Renal pelvis (tissue), 1 donor: ENCODE measurements at regions not wholly inside any gene's neighbourhood (a gene's known extent, or its start where the extent isn't known, plus 50 kb on each side); places are given as distances from the start of the nearest gene placed in this dataset.

Source experiments
- DNase-seq: peaks from one replicate; pipeline ENCODE4 v3.0.0-alpha.2; 2013

DNA sequence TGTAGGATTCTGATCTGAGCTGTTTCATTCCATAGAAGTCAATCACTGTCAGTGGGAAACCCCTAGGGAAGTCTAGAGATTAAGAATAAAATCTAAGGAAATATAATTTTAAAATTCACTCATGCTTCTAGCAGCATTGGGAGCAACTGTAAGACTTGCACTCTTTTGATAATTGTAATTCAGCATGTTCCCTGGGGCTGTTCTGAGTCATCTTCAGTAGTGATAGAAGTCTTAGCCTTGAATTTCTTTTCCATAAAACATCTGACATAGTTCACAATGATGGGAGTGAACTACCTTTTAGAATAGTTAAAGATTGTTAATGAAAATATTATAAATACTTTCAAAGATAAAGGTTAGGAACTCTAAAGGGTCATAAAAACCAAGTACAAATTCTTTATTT is 935.8 kb downstream of the DTWD2 start:
- no peak for DNase-seq

DNA sequence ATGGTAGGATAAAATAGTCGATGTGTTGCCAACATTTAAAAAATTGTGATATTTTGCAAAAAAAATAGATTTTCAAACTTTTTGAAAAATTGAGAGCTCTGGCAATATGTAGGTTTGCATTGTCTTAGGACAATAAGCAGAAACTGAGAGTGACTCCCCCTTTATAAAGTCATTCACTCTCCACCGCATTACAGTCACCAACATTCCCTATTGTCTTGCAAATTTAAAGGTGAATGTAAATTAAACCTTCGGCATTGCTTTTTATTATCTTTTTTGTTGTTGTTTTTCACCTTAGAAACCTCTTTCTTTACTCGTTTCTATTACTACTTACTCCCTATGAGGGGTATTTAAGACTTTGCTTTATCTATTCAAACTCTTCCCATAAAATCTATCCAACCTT is 944.2 kb downstream of the DTWD2 start:
- no peak for DNase-seq

- no peak for DNase-seq
Measured at GRCh38 chr5:118043531-118043930, 944.8 kb downstream of the DTWD2 start.

- DNase-seq: no peak
Measured at GRCh38 chr5:118042076-118042475, 946.3 kb downstream of the DTWD2 start.

- no peak for DNase-seq
Measured at GRCh38 chr5:118040496-118040895, 947.9 kb downstream of the DTWD2 start.

DNA sequence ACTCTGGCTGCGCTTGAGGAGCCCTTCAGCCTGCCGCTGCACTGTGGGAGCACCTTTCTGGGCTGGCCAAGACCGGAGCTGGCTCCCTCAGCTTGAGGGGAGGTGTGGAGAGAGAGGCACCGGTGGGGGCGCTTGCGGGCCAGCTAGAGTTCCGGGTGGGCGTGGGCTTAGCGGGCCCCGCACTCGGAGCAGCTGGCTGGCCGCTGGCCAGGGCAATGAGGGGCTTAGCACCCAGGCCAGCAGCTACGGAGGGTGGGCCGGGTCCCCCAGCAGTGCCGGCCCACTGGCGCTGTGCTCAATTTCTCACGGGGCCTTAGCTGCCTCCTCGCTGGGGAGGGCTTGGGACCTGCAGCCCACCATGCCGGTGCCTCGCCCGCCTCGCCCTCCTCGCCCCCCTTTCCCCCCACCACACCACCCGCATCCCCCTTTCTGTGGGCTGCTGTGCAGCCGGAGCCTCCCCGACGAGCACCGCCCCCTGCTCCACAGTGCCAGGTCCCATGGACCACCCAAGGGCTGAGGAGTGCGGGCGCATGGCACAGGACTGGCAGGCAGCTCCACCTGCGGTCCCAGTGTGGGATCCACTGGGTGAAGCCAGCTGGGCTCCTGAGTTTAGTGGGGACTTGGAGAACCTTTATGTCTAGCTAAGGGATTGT is 954.5 kb downstream of the DTWD2 start:
- no peak for DNase-seq

GRCh38 chr5:118029807-118030206 is 958.5 kb downstream of the DTWD2 start:
- DNase-seq: no peak

- no peak for DNase-seq
Measured at GRCh38 chr5:118022062-118022461, 966.3 kb downstream of the DTWD2 start.

DNA sequence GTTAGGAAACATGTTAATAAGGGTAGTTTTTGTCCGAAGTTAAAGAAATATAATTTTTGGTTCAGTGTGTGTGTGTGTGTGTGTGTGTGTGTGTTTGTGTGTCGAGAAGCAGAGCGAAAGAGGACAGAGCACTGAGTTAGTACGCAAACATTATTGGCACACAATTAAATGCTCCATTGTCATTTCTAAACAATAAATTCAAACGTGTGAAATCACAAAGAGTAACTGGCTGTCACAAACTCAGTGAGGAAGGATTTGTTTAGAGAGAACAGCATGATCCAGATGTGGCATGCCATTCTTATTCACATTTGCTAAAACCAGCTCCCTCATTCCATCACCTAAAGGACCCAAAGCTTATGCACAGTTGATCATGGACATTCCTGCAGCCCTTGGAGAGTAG is 970.8 kb downstream of the DTWD2 start:
- DNase-seq: no peak

- DNase-seq: no peak
Measured at GRCh38 chr5:118016396-118016795, 972.0 kb downstream of the DTWD2 start.

DNA sequence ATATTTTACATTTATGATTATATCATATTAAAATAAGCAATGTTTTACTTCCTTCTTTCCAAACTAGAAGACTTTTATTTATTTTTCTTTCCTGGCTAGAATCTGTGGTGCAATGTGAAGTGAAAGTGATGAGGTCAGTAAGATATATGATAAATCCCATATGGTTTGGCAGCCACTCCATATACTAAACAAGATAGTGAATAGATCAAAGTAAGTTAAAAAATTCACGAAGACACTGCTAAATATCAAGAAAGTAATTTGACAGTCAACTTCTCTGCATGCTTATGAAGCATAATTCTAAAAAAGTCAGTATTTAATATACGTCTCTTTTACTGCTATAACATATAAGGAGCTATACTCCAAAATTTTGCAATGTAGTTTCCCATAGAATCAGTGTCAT is 972.8 kb downstream of the DTWD2 start:
- no peak for DNase-seq

DNA sequence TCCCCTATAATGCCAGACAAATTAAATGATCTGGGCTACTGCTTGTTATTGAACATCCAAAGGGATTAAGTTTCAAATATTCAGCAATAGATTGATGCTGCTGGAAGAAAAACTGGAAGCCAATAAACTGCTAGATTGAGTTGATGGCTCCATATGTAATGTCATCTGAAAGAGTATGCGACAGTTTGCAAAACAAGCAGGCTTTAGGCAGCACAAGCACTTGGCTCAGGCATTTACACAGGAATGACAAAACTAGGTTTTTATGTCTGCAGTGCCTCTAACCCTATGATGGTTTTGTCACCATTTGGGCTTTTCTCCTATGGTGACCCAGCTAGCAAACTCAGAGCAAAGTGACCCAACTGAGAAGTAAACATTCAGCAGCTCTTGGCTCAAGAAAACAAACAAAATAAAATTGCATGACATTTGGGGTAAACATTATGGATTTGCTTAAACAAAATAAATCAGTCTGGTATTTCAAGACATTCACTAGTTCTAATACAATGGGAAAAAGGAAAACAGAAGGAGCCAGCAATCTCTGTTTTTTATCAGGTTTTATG is 978.5 kb downstream of the DTWD2 start:
- DNase-seq: no peak

- no peak for DNase-seq
Measured at GRCh38 chr5:118008779-118009178, 979.6 kb downstream of the DTWD2 start.

DNA sequence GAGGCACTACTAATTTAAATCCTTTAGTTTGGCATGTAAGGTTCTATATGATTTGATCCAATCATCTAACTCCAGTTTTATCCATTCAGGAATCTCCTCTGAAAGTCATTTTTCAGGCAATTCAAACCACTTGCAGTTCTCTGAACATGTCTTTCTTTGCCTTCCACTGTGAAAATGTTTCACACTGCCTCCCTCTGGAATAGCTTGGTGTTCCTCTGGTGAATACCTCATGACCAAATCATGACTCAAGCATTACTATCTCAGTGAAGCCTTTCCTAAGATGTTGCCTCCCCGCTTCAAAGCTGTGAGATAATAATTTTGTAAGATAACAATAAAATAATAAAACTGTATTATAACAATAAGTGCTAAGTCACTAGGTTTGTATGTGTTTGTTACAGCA is 981.1 kb downstream of the DTWD2 start:
- DNase-seq: no peak

DNA sequence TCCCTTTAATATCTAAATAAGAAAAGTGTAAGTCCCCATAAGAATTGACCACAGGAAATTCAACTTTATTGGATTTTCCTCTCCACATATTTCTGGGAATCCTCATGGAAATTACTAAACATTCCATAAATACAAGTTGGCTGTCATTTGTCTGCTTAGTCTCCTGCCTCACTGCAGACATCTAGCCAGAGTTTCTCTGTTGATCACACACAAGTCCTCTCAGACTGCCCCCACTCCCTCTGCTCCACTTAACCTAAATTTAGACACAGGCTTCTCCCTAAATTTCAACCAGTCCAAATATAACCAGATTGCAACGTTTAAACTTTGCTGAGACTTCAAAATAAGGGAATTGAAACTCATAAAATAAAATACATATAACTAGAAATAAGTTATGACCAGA is 982.1 kb downstream of the DTWD2 start:
- no peak for DNase-seq

- DNase-seq: no peak
Measured at GRCh38 chr5:117999939-118000549, 988.3 kb downstream of the DTWD2 start.

GRCh38 chr5:117982691-117983090 is 1005.7 kb downstream of the DTWD2 start:
- DNase-seq: no peak

DNA sequence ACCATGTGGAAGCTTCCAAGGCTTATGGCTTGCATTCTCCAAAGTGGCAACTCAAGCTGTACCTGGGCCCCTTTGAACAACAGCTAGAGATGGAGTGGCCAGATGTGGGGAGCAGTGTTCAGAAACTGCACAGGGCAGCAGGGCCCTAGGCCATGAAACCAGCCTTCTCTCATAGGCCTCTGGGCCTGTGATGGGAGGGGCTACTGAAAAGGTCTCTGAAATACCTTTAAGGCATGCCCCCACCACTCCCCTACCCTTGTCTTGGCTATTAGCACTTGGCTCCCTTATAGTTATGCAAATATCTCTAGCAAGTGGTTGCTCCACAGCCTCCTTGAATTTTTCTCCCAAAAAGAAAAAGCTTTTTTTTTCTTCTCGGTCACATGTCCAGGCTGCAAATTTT is 1014.6 kb downstream of the DTWD2 start:
- DNase-seq: no peak

DNA sequence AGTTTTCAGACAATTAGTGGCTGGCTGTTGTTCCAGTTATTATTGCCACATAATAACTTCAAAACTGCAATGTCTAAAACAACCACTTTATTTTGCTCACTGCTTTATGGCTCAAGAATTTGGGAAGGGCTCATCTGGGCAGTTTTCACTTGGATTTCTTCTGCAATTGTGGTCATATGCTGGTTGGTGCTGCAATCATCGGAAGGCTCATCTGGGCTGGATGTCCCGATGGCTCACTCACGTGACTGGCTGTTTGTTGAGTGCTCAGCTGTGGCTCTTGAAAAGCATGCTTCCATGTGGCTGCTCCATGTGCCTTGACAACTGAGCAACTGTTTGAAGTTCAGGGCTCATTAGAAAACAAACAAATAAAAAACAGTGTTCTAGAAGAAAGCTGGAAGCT is 1032.5 kb downstream of the DTWD2 start:
- DNase-seq: no peak

DNA sequence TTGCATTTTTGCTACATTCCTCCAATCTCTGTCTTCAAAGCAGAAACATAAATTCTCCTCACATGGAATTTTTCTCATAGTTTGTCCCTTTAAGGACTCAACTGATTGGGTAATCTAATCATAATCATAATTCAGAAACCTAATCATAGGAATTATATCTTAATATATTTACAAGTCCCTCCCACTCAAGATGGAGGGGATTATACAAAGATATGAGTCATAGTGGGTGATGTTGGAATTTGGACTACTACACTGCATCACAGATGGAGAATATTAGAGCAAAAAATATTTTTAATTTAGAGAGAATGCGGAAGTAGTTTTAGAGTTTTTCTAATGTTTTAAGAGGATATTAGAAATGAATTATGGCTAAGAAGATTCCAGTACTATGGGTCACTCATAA is 1034.0 kb downstream of the DTWD2 start:
- DNase-seq: no peak

- DNase-seq: no peak
Measured at GRCh38 chr5:117953272-117953671, 1035.1 kb downstream of the DTWD2 start.

- no peak for DNase-seq
Measured at GRCh38 chr5:117947836-117948235, 1040.5 kb downstream of the DTWD2 start.

DNA sequence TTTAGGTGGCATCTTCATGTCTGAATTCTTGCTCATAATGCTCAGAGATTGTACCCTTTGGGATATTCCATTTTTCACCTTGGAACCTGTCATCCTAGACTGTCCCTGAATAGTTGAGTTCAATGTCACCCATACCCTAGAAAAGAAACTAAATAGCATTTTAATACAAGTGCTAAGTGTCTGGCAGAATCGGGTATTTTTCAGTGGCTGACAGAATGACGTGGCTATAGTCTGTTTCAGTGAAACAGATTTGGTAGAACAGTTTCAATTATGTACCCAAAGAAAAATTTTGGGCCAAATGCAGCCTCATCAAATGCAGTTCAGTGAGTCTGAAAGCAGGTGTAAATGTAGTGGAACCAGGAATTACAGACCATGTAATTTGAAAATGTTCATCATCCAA is 1041.2 kb downstream of the DTWD2 start:
- no peak for DNase-seq

- no peak for DNase-seq
Measured at GRCh38 chr5:117945258-117945657, 1043.1 kb downstream of the DTWD2 start.
